ENCODE measurements at regions not wholly inside any gene's neighbourhood (a gene's known extent, or its start where the extent isn't known, plus 50 kb on each side); places are given as distances from the start of the nearest gene placed in this dataset.
A peak's percentile ranks its signal among the peaks of the same experiment; 100 is the strongest.

DNA sequence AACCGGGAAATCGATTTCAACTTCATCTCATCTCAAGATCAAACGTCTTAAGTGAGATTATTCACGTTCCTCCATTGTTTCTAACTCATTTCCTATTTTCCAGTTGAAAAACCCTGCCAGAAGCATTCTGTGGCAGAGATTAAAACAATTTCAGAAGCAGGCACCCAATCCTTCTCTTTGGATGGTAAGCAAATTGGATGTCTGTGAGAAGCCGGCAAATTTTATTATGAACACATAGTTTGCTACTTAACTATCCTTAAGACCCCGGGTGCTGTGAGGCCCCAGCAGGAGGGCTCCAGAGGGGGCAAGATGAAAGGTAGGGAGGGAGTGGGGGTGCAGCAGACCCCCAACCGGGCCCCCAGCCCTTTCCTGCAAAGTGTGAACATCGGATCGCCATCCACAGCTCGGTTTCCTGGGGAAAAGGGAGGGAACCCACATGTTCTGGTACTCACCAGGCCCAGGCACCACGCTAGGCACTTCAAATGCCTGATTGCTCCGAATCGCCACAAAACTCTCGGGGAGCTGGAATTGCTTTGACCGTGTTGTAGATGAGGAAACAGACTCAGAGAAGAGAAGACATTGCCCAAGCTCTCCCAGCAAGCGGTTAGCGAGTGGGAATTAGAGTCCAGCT, 167.1 kb upstream of the MVB12B start:
- Histone ChIP-seq H3F3A (replicated peaks; ENCODE audit: low read depth) (no peaks in the 10 kb centered on the region), H2AFZ (0 out of 2 replicates have a peak overlapping the region, but pooled peaks have one; percentile 32), H3K27ac (ENCODE audit: low read depth) (no peak overlapping the region), H3K36me3 (ENCODE audit: insufficient read depth) (no peaks in the 10 kb centered on the region), H3K27me3 (ENCODE audit: insufficient read depth) (no peaks in the 10 kb centered on the region), H3K79me2 (replicated peaks; ENCODE audit: insufficient read depth) (no peaks in the 10 kb centered on the region), H3K4me2 (no peak overlapping the region), H3K4me3 (no peak overlapping the region), H3K4me1 (ENCODE audit: insufficient read depth) (peaks cover 8% of the 10 kb centered on the region; the same call in 1 of the 2 replicates), H4K20me1 (replicated peaks; ENCODE audit: insufficient read depth) (no peaks in the 10 kb centered on the region), H3K9me2 (ENCODE audit: insufficient read depth) (no peaks in the 10 kb centered on the region)
- ATAC-seq (no peak), DNase-seq (ENCODE audit: low spot score) (no peak)
- H3K27me3 Mint-ChIP-seq (ENCODE audit: insufficient read depth, low read depth, poor library complexity), result peaks cover 11% of the 10 kb centered on the region
- TF ChIP-seq, protein P1, sequence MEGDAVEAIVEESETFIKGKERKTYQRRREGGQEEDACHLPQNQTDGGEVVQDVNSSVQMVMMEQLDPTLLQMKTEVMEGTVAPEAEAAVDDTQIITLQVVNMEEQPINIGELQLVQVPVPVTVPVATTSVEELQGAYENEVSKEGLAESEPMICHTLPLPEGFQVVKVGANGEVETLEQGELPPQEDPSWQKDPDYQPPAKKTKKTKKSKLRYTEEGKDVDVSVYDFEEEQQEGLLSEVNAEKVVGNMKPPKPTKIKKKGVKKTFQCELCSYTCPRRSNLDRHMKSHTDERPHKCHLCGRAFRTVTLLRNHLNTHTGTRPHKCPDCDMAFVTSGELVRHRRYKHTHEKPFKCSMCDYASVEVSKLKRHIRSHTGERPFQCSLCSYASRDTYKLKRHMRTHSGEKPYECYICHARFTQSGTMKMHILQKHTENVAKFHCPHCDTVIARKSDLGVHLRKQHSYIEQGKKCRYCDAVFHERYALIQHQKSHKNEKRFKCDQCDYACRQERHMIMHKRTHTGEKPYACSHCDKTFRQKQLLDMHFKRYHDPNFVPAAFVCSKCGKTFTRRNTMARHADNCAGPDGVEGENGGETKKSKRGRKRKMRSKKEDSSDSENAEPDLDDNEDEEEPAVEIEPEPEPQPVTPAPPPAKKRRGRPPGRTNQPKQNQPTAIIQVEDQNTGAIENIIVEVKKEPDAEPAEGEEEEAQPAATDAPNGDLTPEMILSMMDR (conservative IDR thresholded peaks at IDR 0.05; ENCODE audit: low read depth in 2 of 2), result no peak
- TF ChIP-seq ZNF114 (CRISPR knock-in tag; IDR thresholded peaks at IDR 0.05) (no peak), JUNB (IDR thresholded peaks at IDR 0.05; ENCODE audit: unreplicated experiment) (no peak), EZH2phosphoT487 (IDR thresholded peaks at IDR 0.05; ENCODE audit: unreplicated experiment) (no peak)
- no peaks in the 10 kb centered on the region for H3K36me3 Mint-ChIP-seq (ENCODE audit: low read depth)
- H3K9me3 Mint-ChIP-seq, result no peaks in the 10 kb centered on the region
- no peak overlapping the region for H3K27ac Mint-ChIP-seq
- no peak overlapping the region for H3K4me3 Mint-ChIP-seq
- peaks cover 24% of the 10 kb centered on the region for H3K4me1 Mint-ChIP-seq

DNA sequence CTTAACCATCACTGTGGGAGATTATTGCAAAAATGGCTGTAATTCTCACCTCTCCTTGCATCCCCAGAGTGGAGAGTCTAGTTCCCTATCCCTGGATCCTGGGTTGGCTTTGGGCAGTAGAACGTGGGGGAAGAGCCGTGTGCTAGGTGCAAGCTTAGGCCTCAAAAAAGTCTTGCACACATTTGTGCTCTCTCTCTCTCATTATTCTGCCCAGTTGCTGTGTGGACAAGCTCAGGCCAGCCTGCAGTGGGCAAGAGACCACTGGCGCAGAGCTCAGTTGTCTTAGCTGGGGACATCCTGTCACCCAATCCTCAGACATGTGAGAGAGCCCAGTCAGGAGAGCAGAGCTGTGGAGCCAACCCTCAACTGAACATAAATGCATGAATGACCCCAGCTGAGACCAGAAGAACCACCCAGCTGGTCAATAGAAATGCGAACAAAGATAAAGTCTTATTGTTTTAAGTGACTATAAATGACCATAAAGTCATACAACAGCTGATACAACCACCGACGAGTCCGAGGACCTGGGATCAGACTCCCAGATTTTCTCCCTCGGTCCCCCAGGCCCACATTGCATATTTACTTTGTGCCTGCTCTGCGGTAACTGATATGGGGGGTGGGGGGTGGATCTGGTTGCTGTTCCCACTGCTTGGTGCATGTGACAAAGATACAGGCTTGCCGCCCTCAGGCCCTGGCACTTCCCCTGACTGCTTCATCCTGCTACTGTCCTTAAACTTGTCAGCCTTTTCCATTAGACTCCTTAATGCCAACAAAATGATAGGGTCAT, 166.4 kb upstream of the MVB12B start:
- Histone ChIP-seq H2AFZ (no peak overlapping the region), H3K4me3 (no peak overlapping the region), H3K27ac (ENCODE audit: low read depth) (no peak overlapping the region), H3K79me2 (replicated peaks; ENCODE audit: insufficient read depth) (no peaks in the 10 kb centered on the region), H3K9me2 (ENCODE audit: insufficient read depth) (no peaks in the 10 kb centered on the region), H3K27me3 (ENCODE audit: insufficient read depth) (no peaks in the 10 kb centered on the region), H4K20me1 (replicated peaks; ENCODE audit: insufficient read depth) (no peaks in the 10 kb centered on the region), H3K36me3 (ENCODE audit: insufficient read depth) (no peaks in the 10 kb centered on the region), H3K4me1 (ENCODE audit: insufficient read depth) (peaks cover 8% of the 10 kb centered on the region; the same call in 1 of the 2 replicates), H3K4me2 (no peak overlapping the region), H3F3A (replicated peaks; ENCODE audit: low read depth) (no peaks in the 10 kb centered on the region)
- Mint-ChIP-seq H3K27me3 (ENCODE audit: insufficient read depth, low read depth, poor library complexity) (peaks cover 9% of the 10 kb centered on the region), H3K36me3 (ENCODE audit: low read depth) (no peaks in the 10 kb centered on the region), H3K9me3 (no peaks in the 10 kb centered on the region), H3K27ac (no peak overlapping the region), H3K4me3 (no peak overlapping the region), H3K4me1 (peaks cover 24% of the 10 kb centered on the region)
- no peak for DNase-seq (ENCODE audit: low spot score)
- no peak for ATAC-seq
- no peak for TF ChIP-seq ZNF114 (CRISPR knock-in tag; IDR thresholded peaks at IDR 0.05)
- TF ChIP-seq, protein P2, sequence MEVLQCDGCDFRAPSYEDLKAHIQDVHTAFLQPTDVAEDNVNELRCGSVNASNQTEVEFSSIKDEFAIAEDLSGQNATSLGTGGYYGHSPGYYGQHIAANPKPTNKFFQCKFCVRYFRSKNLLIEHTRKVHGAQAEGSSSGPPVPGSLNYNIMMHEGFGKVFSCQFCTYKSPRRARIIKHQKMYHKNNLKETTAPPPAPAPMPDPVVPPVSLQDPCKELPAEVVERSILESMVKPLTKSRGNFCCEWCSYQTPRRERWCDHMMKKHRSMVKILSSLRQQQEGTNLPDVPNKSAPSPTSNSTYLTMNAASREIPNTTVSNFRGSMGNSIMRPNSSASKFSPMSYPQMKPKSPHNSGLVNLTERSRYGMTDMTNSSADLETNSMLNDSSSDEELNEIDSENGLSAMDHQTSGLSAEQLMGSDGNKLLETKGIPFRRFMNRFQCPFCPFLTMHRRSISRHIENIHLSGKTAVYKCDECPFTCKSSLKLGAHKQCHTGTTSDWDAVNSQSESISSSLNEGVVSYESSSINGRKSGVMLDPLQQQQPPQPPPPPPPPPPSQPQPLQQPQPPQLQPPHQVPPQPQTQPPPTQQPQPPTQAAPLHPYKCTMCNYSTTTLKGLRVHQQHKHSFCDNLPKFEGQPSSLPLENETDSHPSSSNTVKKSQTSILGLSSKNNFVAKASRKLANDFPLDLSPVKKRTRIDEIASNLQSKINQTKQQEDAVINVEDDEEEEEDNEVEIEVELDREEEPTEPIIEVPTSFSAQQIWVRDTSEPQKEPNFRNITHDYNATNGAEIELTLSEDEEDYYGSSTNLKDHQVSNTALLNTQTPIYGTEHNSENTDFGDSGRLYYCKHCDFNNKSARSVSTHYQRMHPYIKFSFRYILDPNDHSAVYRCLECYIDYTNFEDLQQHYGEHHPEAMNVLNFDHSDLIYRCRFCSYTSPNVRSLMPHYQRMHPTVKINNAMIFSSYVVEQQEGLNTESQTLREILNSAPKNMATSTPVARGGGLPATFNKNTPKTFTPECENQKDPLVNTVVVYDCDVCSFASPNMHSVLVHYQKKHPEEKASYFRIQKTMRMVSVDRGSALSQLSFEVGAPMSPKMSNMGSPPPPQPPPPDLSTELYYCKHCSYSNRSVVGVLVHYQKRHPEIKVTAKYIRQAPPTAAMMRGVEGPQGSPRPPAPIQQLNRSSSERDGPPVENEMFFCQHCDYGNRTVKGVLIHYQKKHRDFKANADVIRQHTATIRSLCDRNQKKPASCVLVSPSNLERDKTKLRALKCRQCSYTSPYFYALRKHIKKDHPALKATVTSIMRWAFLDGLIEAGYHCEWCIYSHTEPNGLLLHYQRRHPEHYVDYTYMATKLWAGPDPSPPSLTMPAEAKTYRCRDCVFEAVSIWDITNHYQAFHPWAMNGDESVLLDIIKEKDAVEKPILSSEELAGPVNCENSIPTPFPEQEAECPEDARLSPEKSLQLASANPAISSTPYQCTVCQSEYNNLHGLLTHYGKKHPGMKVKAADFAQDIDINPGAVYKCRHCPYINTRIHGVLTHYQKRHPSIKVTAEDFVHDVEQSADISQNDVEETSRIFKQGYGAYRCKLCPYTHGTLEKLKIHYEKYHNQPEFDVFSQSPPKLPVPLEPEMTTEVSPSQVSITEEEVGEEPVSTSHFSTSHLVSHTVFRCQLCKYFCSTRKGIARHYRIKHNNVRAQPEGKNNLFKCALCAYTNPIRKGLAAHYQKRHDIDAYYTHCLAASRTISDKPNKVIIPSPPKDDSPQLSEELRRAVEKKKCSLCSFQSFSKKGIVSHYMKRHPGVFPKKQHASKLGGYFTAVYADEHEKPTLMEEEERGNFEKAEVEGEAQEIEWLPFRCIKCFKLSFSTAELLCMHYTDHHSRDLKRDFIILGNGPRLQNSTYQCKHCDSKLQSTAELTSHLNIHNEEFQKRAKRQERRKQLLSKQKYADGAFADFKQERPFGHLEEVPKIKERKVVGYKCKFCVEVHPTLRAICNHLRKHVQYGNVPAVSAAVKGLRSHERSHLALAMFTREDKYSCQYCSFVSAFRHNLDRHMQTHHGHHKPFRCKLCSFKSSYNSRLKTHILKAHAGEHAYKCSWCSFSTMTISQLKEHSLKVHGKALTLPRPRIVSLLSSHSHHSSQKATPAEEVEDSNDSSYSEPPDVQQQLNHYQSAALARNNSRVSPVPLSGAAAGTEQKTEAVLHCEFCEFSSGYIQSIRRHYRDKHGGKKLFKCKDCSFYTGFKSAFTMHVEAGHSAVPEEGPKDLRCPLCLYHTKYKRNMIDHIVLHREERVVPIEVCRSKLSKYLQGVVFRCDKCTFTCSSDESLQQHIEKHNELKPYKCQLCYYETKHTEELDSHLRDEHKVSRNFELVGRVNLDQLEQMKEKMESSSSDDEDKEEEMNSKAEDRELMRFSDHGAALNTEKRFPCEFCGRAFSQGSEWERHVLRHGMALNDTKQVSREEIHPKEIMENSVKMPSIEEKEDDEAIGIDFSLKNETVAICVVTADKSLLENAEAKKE (CRISPR knock-in tag; IDR thresholded peaks at IDR 0.05), result no peak
- no peak for TF ChIP-seq JUNB (IDR thresholded peaks at IDR 0.05; ENCODE audit: unreplicated experiment)
- TF ChIP-seq EZH2phosphoT487 (IDR thresholded peaks at IDR 0.05; ENCODE audit: unreplicated experiment), result no peak
- no peak for TF ChIP-seq NANOG (IDR thresholded peaks at IDR 0.05; ENCODE audit: borderline replicate concordance)
- no peak for TF ChIP-seq CREB1 (CRISPR knock-in tag; IDR thresholded peaks at IDR 0.05; ENCODE audit: low read depth)
- no peak for TF ChIP-seq ZNF331 (CRISPR knock-in tag; IDR thresholded peaks at IDR 0.05; ENCODE audit: low read depth)

Data from GM23338 (cell line).